WTC11 (cell line): ENCODE measurements at regions not wholly inside any gene's neighbourhood (a gene's known extent, or its start where the extent isn't known, plus 50 kb on each side); places are given as distances from the start of the nearest gene placed in this dataset.

Experiments
- ATAC-seq: fragments of 200-7000 bp; cut with Tn5 transposase; 2 replicates; pipeline ENCODE4 v1.10.0; 2021; ENCODE audit warnings: mild to moderate bottlenecking, moderate library complexity
- CTCF ChIA-PET: fragments of 300-600 bp; sonication (Branson Sonifier 250); formaldehyde crosslinking; loops from one replicate; lab custom pipeline; 2021; ENCODE audit warnings: antibody characterized with exemption; lab: Charles Lee
- POLR2A ChIA-PET: fragments of 350-600 bp; sonication (Branson Sonifier 250); formaldehyde crosslinking; loops from one replicate; lab custom pipeline; 2021; ENCODE audit warnings: antibody characterized with exemption; lab: Charles Lee
- DNase-seq: peaks from one replicate; pipeline ENCODE4 v3.0.0; 2021; ENCODE audit warnings: low spot score
- H3K27ac Mint-ChIP-seq: 2 replicates; pipeline ENCODE4 v1.8.0; 2021; ENCODE audit warnings: mixed read lengths
- H3K27me3 Mint-ChIP-seq: 2 replicates; pipeline ENCODE4 v1.8.0; 2021; ENCODE audit warnings: low read depth, mild to moderate bottlenecking, moderate library complexity, mixed read lengths
- H3K36me3 Mint-ChIP-seq: 2 replicates; pipeline ENCODE4 v1.8.0; 2021; ENCODE audit warnings: mixed read lengths
- H3K4me1 Mint-ChIP-seq: 2 replicates; pipeline ENCODE4 v1.8.0; 2022; ENCODE audit warnings: mixed read lengths
- H3K4me3 Mint-ChIP-seq: 2 replicates; pipeline ENCODE4 v1.8.0; 2021; ENCODE audit warnings: mild to moderate bottlenecking, moderate library complexity, mixed read lengths
- H3K9me3 Mint-ChIP-seq: 2 replicates; pipeline ENCODE4 v1.8.0; 2021; ENCODE audit warnings: mixed read lengths
- CREB1 ChIP-seq: sonication (generic); formaldehyde crosslinking; IDR thresholded peaks from 2 replicates; pipeline ENCODE4 v1.8.0; 2023; ENCODE audit warnings: mild to moderate bottlenecking, missing genetic modification reagents
- FOXJ3 ChIP-seq: sonication (generic); formaldehyde crosslinking; IDR thresholded peaks from 2 replicates; pipeline ENCODE4 v1.9.0; 2021; ENCODE audit warnings: missing genetic modification reagents, mild to moderate bottlenecking, borderline replicate concordance
- FOXP1 ChIP-seq: sonication (generic); formaldehyde crosslinking; IDR thresholded peaks from 2 replicates; pipeline ENCODE4 v1.8.0; 2022; ENCODE audit warnings: missing genetic modification reagents, mild to moderate bottlenecking, moderate library complexity, borderline replicate concordance
- GABPB1 ChIP-seq: sonication (generic); formaldehyde crosslinking; IDR thresholded peaks from 2 replicates; pipeline ENCODE4 v1.8.1; 2023; ENCODE audit warnings: mild to moderate bottlenecking, missing genetic modification reagents
- MYBL2 ChIP-seq: sonication (generic); formaldehyde crosslinking; IDR thresholded peaks from 2 replicates; pipeline ENCODE4 v1.8.1; 2023; ENCODE audit warnings: mild to moderate bottlenecking, moderate library complexity, missing genetic modification reagents
- NFYB ChIP-seq: sonication (generic); formaldehyde crosslinking; conservative IDR thresholded peaks from 2 replicates; pipeline ENCODE4 v1.8.0; 2022; ENCODE audit warnings: low read depth, missing genetic modification reagents
- NR2C2 ChIP-seq: sonication (generic); formaldehyde crosslinking; IDR thresholded peaks from 2 replicates; pipeline ENCODE4 v1.8.0; 2022; ENCODE audit warnings: mild to moderate bottlenecking, missing genetic modification reagents
- NR3C1 ChIP-seq: sonication (generic); formaldehyde crosslinking; conservative IDR thresholded peaks from 2 replicates; pipeline ENCODE4 v1.8.1; 2023; ENCODE audit warnings: low read depth, mild to moderate bottlenecking, missing genetic modification reagents
- RORB ChIP-seq: fragments of 250-450 bp; sonication (Bioruptor Pico); IDR thresholded peaks from 2 replicates; pipeline ENCODE4 v1.9.0; 2021; ENCODE audit warnings: mild to moderate bottlenecking
- SMAD3 ChIP-seq: sonication (generic); formaldehyde crosslinking; IDR thresholded peaks from 2 replicates; pipeline ENCODE4 v1.8.0; 2022; ENCODE audit warnings: missing genetic modification reagents, mild to moderate bottlenecking, borderline replicate concordance
- SMAD4 ChIP-seq: sonication (generic); formaldehyde crosslinking; IDR thresholded peaks from 2 replicates; pipeline ENCODE4 v1.8.0; 2022; ENCODE audit warnings: mild to moderate bottlenecking, missing genetic modification reagents
- ZBTB43 ChIP-seq: sonication (generic); formaldehyde crosslinking; IDR thresholded peaks from 2 replicates; pipeline ENCODE4 v1.8.1; 2023; ENCODE audit warnings: mild to moderate bottlenecking, missing genetic modification reagents
- ZMAT4 ChIP-seq: fragments of 250-450 bp; sonication (Bioruptor Pico); IDR thresholded peaks from 2 replicates; pipeline ENCODE4 v1.9.0; 2021; ENCODE audit warnings: mild to moderate bottlenecking
- ZNF219 ChIP-seq: sonication (generic); formaldehyde crosslinking; IDR thresholded peaks from 2 replicates; pipeline ENCODE4 v1.8.0; 2023; ENCODE audit warnings: missing genetic modification reagents, mild to moderate bottlenecking, borderline replicate concordance
- ZNF232 ChIP-seq: sonication (generic); formaldehyde crosslinking; IDR thresholded peaks from 2 replicates; pipeline ENCODE4 v1.8.0; 2022; ENCODE audit warnings: mild to moderate bottlenecking, missing genetic modification reagents
- ZNF416 ChIP-seq: fragments of 250-450 bp; sonication (Bioruptor Pico); IDR thresholded peaks from 2 replicates; pipeline ENCODE4 v1.9.0; 2021; ENCODE audit warnings: mild to moderate bottlenecking, inconsistent platforms
- ZNF423 ChIP-seq: fragments of 250-450 bp; sonication (Bioruptor Pico); IDR thresholded peaks from 2 replicates; pipeline ENCODE4 v2.1.2; 2022; ENCODE audit warnings: mild to moderate bottlenecking, moderate library complexity
- TF ChIP-seq, protein P1 (sequence below): sonication (generic); formaldehyde crosslinking; IDR thresholded peaks from 2 replicates; pipeline ENCODE4 v1.8.1; 2022; ENCODE audit warnings: mild to moderate bottlenecking, missing genetic modification reagents, moderate library complexity, borderline replicate concordance
- TF ChIP-seq, protein P2 (sequence below): sonication (generic); formaldehyde crosslinking; IDR thresholded peaks from 2 replicates; pipeline ENCODE4 v1.8.0; 2022; ENCODE audit warnings: mild to moderate bottlenecking, missing genetic modification reagents
- TF ChIP-seq, protein P3 (sequence below): fragments of 250-450 bp; sonication (Bioruptor Pico); IDR thresholded peaks from 2 replicates; pipeline ENCODE4 v2.1.2; 2022; ENCODE audit warnings: mild to moderate bottlenecking, moderate library complexity
- TF ChIP-seq, protein P4 (sequence below): sonication (generic); formaldehyde crosslinking; IDR thresholded peaks from 2 replicates; pipeline ENCODE4 v1.8.0; 2023; ENCODE audit warnings: missing genetic modification reagents

DNA sequence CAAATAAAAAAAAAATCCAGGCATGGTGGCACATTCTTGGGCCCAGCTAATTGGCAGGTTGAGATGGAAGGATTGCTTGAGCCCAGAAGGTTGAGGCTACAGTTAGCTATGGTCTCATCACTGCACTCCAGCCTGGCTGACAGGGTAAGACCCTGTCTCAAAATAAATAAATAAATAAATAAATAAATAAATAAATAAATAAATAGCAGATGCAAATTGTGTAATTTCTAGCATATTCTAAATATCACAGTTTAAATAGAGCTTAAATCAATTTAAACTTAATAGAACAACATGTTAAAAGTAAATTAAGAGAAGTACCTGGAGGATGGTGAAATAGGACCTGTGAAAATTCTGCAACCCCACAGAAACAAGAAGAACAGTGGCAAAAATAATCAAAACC, 290.5 kb downstream of the TFEC start:
- H3K4me3 Mint-ChIP-seq = no peak overlapping the region

GRCh38 chr7:115734641-115735040, 295.9 kb downstream of the TFEC start:
- H3K4me1 Mint-ChIP-seq = peaks cover 4% of the 10 kb centered on the region
- H3K4me3 Mint-ChIP-seq = no peak overlapping the region
- H3K9me3 Mint-ChIP-seq = peaks cover 4% of the 10 kb centered on the region
- H3K27ac Mint-ChIP-seq = no peak overlapping the region
- DNase-seq = no peak
- H3K36me3 Mint-ChIP-seq = no peaks in the 10 kb centered on the region; the same call in 1 of the 2 replicates
- no peak for TF ChIP-seq ZNF219 (CRISPR knock-in tag)
- TF ChIP-seq ZBTB43 (CRISPR knock-in tag) = no peak
- TF ChIP-seq, protein P1, sequence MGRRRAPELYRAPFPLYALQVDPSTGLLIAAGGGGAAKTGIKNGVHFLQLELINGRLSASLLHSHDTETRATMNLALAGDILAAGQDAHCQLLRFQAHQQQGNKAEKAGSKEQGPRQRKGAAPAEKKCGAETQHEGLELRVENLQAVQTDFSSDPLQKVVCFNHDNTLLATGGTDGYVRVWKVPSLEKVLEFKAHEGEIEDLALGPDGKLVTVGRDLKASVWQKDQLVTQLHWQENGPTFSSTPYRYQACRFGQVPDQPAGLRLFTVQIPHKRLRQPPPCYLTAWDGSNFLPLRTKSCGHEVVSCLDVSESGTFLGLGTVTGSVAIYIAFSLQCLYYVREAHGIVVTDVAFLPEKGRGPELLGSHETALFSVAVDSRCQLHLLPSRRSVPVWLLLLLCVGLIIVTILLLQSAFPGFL (CRISPR knock-in tag) = no peak
- no peak for TF ChIP-seq GABPB1 (CRISPR knock-in tag)
- TF ChIP-seq NFYB (CRISPR knock-in tag) = no peak
- ChIA-PET POLR2A (no interaction called here), CTCF (no interaction called here)
- no peak for ATAC-seq
- H3K27me3 Mint-ChIP-seq = no peaks in the 10 kb centered on the region

More for the DNA sequence above, 290.5 kb downstream of the TFEC start:
- H3K9me3 Mint-ChIP-seq = peaks cover 4% of the 10 kb centered on the region
- TF ChIP-seq, protein P2, sequence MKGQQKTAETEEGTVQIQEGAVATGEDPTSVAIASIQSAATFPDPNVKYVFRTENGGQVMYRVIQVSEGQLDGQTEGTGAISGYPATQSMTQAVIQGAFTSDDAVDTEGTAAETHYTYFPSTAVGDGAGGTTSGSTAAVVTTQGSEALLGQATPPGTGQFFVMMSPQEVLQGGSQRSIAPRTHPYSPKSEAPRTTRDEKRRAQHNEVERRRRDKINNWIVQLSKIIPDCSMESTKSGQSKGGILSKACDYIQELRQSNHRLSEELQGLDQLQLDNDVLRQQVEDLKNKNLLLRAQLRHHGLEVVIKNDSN (CRISPR knock-in tag) = no peak
- no peak for TF ChIP-seq ZNF423 (CRISPR knock-in tag)
- TF ChIP-seq NR2C2 (CRISPR knock-in tag) = no peak
- TF ChIP-seq, protein P3, sequence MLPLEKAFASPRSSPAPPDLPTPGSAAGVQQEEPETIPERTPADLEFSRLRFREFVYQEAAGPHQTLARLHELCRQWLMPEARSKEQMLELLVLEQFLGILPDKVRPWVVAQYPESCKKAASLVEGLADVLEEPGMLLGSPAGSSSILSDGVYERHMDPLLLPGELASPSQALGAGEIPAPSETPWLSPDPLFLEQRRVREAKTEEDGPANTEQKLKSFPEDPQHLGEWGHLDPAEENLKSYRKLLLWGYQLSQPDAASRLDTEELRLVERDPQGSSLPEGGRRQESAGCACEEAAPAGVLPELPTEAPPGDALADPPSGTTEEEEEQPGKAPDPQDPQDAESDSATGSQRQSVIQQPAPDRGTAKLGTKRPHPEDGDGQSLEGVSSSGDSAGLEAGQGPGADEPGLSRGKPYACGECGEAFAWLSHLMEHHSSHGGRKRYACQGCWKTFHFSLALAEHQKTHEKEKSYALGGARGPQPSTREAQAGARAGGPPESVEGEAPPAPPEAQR = no peak
- no peak for TF ChIP-seq RORB (CRISPR knock-in tag)
- TF ChIP-seq NR3C1 (CRISPR knock-in tag) = no peak
- TF ChIP-seq, protein P1 (CRISPR knock-in tag) = no peak
- TF ChIP-seq SMAD3 (CRISPR knock-in tag) = no peak
- TF ChIP-seq, protein P4, sequence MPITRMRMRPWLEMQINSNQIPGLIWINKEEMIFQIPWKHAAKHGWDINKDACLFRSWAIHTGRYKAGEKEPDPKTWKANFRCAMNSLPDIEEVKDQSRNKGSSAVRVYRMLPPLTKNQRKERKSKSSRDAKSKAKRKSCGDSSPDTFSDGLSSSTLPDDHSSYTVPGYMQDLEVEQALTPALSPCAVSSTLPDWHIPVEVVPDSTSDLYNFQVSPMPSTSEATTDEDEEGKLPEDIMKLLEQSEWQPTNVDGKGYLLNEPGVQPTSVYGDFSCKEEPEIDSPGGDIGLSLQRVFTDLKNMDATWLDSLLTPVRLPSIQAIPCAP (CRISPR knock-in tag) = no peak
- no peak for TF ChIP-seq FOXP1 (CRISPR knock-in tag)
- TF ChIP-seq SMAD4 (CRISPR knock-in tag) = no peak
- no peak for TF ChIP-seq MYBL2 (CRISPR knock-in tag)
- TF ChIP-seq ZNF416 (CRISPR knock-in tag) = no peak
- no peak for TF ChIP-seq CREB1 (CRISPR knock-in tag)
- no peak for TF ChIP-seq ZNF232 (CRISPR knock-in tag)
- TF ChIP-seq ZMAT4 (CRISPR knock-in tag) = no peak
- no peak for TF ChIP-seq FOXJ3
- TF ChIP-seq, all 79 proteins: peak for 0
- Mint-ChIP-seq H3K27me3 (no peaks in the 10 kb centered on the region), H3K27ac (no peak overlapping the region), H3K36me3 (no peaks in the 10 kb centered on the region; the same call in 1 of the 2 replicates), H3K4me1 (no peaks in the 10 kb centered on the region)
- CTCF ChIA-PET = interaction anchor here (0.7 kb wide), 1 partner anchor 1659 kb away, joined by 5 read pairs; no protein-coding TSS in a partner anchor
- POLR2A ChIA-PET = no interaction called here
- DNase-seq (no peak), ATAC-seq (no peak)
